WERI-Rb-1 (cell line): ENCODE measurements at regions not wholly inside any gene's neighbourhood (a gene's known extent, or its start where the extent isn't known, plus 50 kb on each side); places are given as distances from the start of the nearest gene placed in this dataset.

Source experiments
- DNase-seq: peaks from one replicate; pipeline ENCODE4 v3.0.0-alpha.2; 2020
- H3K27ac ChIP-seq: fragments of 250-450 bp; sonication (Bioruptor Pico); 2 replicates; pipeline ENCODE4 v1.5.1; 2020; ENCODE audit warnings: mild to moderate bottlenecking, moderate library complexity
- H3K27me3 ChIP-seq: fragments of 250-450 bp; sonication (Bioruptor Pico); 2 replicates; pipeline ENCODE4 v1.5.1; 2021; ENCODE audit warnings: mild to moderate bottlenecking, low read depth, moderate library complexity; ENCODE audit not compliant: insufficient read depth, severe bottlenecking
- H3K36me3 ChIP-seq: fragments of 250-450 bp; sonication (Bioruptor Pico); 2 replicates; pipeline ENCODE4 v1.5.1; 2020; ENCODE audit warnings: mild to moderate bottlenecking, moderate library complexity
- H3K4me3 ChIP-seq: 2 replicates; pipeline ENCODE4 v1.5.1; 2011; ENCODE audit warnings: low read depth, mild to moderate bottlenecking, control low read depth, low read length
- H3K9me3 ChIP-seq: fragments of 250-450 bp; sonication (Bioruptor Pico); 2 replicates; pipeline ENCODE4 v1.5.1; 2021; ENCODE audit warnings: mild to moderate bottlenecking, moderate library complexity; ENCODE audit not compliant: severe bottlenecking
- TF ChIP-seq, protein P1 (sequence below): IDR thresholded peaks from 2 replicates; pipeline ENCODE4 v1.5.1; 2011; ENCODE audit warnings: low read depth, mild to moderate bottlenecking, control low read depth, inconsistent platforms, low read length

DNA sequence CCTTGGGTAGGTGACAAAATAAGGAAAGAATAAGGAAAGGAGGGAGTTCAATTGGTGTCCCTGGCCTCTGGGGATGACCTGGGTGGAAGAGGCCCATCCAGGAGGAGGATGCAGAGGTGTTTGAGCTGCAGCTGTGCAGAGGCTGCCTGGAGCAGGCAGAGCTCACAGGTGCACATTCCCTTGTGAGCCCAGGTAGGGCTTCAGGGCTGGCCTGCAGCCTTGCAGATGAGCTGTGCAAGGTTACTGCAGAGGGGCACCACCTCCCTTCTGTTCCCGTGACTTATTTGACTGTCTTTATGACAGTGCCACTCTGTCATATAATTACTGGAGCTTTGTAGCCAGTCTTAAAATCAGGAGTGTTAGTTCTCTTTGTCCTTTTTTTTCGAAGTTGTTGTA lies 263.2 kb upstream of the HS6ST1 start:
- Histone ChIP-seq H3K9me3 (no peaks in the 10 kb centered on the region), H3K4me3 (no peak overlapping the region), H3K27me3 (no peaks in the 10 kb centered on the region), H3K27ac (no peak overlapping the region), H3K36me3 (no peaks in the 10 kb centered on the region)
- TF ChIP-seq, protein P1, sequence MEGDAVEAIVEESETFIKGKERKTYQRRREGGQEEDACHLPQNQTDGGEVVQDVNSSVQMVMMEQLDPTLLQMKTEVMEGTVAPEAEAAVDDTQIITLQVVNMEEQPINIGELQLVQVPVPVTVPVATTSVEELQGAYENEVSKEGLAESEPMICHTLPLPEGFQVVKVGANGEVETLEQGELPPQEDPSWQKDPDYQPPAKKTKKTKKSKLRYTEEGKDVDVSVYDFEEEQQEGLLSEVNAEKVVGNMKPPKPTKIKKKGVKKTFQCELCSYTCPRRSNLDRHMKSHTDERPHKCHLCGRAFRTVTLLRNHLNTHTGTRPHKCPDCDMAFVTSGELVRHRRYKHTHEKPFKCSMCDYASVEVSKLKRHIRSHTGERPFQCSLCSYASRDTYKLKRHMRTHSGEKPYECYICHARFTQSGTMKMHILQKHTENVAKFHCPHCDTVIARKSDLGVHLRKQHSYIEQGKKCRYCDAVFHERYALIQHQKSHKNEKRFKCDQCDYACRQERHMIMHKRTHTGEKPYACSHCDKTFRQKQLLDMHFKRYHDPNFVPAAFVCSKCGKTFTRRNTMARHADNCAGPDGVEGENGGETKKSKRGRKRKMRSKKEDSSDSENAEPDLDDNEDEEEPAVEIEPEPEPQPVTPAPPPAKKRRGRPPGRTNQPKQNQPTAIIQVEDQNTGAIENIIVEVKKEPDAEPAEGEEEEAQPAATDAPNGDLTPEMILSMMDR = no peak
- DNase-seq = no peak

DNA sequence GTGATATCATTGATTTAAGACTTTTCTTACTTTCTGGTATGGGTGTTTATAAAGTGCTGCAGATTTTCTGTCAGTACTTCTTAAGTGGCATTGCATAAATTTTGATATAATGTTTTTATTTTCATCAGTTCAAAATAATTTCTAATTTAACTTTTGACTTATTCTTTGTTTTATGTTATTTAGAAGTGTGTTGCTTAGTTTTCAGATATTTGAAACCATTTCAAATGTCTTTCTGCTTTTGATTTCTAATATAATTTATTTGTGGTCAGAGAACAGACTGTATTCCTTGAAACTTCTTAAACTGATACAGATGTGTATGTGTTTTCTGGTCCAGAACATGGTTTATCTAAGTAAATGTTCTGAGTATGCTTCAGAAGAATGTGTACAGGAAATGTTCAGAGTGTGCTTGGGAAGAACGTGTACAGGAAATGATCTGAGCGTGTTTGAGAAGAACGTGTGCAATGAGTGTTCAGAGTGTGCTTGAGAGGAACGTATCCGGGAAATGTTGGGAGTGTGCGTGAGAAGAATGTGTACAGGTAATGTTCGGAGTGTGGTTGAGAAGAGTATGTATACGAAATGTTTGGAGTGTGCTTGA lies 265.7 kb upstream of the HS6ST1 start:
- H3K36me3 ChIP-seq = no peaks in the 10 kb centered on the region
- H3K9me3 ChIP-seq = no peaks in the 10 kb centered on the region
- no peak for DNase-seq
- H3K27ac ChIP-seq = no peak overlapping the region
- TF ChIP-seq, protein P1 = no peak
- no peak overlapping the region for H3K4me3 ChIP-seq
- no peaks in the 10 kb centered on the region for H3K27me3 ChIP-seq

DNA sequence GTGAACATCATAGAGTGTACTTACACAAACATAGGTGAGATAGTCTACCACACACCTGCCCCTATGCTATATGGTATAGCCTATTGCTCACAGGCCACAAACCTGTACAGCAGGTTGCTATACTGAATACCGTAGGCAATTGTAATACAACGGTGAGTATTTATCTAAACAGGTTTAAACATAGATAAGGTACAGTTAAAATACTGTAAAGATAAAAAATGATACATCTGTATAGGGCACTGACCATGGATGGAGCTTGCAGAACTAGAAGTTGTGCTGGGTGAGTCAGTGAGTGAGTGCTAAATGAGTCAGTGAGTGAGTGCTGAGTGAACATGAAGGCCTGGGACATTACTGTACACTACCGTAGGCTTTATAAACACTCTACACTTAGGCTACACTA lies 267.0 kb upstream of the HS6ST1 start:
- Histone ChIP-seq H3K27me3 (no peaks in the 10 kb centered on the region), H3K27ac (no peak overlapping the region), H3K4me3 (no peak overlapping the region), H3K36me3 (no peaks in the 10 kb centered on the region), H3K9me3 (no peaks in the 10 kb centered on the region)
- TF ChIP-seq, protein P1 = no peak
- DNase-seq = no peak

DNA sequence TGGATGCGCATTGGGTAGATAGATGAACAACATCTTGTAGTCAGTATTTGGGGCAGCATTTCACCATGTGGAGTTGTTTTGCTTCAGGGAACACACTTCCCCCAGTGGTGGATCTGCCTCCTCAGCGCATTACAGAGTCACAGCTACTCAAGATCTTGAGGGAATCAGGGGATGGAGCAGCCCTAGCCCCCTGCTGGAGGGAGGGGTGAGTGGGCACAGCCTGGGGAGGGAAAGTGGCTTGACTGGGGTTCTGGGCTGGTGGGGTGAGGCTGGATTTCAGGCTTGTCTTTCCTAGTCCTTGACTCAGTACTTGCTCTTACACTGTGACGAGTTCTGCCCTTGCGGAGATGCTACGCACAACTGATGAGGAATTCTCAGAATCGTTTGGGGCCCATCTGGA lies 271.0 kb upstream of the HS6ST1 start:
- Histone ChIP-seq H3K27ac (no peak overlapping the region), H3K9me3 (no peaks in the 10 kb centered on the region), H3K4me3 (no peak overlapping the region), H3K36me3 (no peaks in the 10 kb centered on the region), H3K27me3 (peaks cover 33% of the 10 kb centered on the region)
- DNase-seq = no peak
- TF ChIP-seq, protein P1 = 0 out of 2 replicates have a peak, but pooled peaks have one; percentile 19

DNA sequence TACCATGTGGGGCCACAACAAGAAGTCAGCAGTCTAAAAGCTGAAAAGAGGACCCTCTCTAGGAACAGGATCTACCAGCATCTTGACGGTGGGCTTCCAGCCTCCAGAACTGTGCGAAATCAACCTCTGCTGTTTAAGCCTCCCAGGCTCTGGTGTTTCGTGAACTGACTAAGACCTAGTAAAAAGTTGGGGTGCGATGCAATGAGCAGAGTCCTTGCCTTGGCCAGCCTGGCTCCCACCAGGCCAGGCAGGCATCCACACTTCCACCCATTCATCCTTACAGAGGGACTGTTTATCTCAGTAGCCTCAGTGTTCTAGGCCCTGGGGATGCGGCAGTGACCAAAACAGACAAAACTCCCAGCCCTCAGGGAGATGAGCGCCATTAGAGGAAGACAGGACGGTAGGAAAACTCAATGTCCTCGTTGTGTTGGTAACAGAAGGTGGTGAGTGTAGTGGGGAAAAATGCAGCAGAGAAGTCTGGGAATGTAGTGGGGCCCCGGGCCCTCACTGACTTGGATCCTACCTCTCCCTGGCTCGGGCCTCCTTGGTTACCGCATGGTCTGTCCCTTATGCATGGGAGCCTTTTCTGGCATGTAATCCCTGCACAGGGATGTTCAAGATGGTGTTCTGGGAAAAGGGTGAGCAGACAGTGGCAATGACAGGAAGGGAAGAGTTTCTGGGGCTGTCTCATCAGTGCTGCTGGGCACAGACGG lies 271.8 kb upstream of the HS6ST1 start:
- TF ChIP-seq, protein P1 = no peak
- Histone ChIP-seq H3K9me3 (no peaks in the 10 kb centered on the region), H3K27me3 (peaks cover 41% of the 10 kb centered on the region), H3K27ac (no peak overlapping the region), H3K36me3 (no peaks in the 10 kb centered on the region), H3K4me3 (no peak overlapping the region)
- no peak for DNase-seq
